CD1c-positive myeloid dendritic cell (primary cell): ENCODE measurements at regions not wholly inside any gene's neighbourhood (a gene's known extent, or its start where the extent isn't known, plus 50 kb on each side); places are given as distances from the start of the nearest gene placed in this dataset.
"Not testable (repeated sequence)": the region's sequence is repeated elsewhere in the genome, so short reads cannot be mapped to it uniquely, and the experiment has no call there.

Experiments used
- DNase-seq: peaks from one replicate; pipeline ENCODE4 v3.0.0-alpha.2; 2016; ENCODE audit errors: extremely low spot score

- DNase-seq, result no peak
These were observed 307.3 kb downstream of the RAPGEF2 start for GRCh38 chr4:159410076-159410777.

DNA sequence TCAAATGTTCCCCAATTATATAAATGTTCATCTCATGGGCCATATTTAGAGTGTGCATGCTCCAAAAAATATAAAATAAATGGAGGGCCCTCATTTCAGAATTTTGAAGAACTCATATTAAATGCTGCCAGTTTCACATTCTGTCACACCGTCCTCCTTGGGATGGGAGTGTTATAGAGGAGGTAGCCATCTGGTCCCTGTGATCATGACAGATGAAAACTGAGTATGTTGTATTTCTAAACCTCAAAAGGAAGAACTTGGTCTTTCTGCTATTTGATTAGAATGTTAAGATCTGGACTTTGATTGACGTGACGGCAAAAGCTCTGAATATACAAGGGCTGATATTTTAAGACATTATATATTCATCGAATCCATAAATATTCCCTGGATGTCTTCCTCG, 308.0 kb downstream of the RAPGEF2 start:
- no peak for DNase-seq

DNA sequence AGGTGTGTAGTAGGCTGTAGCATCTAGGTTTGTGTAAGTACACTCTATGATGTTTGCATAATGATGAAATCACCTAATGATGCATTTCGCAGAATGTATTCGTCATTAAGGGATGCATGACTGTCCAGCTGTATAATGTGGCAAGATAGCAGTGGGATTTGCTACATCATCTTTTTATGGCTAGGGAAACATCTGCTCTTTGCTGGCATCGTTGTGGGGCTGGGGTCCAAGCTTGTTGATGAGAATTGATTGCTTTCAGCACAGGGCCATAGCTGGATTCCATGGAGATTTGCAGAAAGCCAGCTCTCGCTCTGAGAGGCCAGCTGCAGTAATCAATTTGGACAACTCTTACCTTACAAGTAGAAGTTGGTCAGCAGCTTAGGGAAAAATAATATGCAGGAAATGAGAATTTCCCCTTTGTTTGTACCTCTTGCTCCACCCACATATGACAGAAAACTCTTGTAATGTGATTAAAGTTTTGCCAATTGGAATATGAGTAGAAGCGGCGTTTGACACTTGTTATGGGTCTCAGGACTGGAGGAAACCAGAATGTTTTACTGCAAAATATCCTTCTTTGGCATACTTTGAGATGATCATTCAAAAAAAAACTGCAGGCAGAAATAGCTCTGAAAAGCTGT, 310.5 kb downstream of the RAPGEF2 start:
- no peak for DNase-seq

DNA sequence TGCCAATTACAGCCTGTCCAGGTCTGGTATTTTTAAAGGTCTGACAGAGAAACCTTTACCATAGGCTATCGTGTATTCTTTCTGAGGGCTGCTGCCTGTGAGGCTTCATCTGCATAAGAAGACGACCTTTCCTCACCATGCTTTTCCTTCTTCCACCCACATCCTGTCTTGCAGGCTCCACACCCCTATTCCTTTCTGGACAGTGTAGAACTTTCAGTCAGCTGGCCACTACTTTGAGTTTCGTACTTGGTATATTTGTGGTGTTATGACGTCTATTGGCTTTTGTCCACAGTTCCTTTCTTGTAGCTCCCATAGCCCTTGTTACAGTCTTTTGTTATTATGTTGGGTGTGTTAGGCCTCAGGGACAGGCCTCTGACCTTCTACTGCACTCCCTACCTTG, 311.4 kb downstream of the RAPGEF2 start:
- DNase-seq, result no peak

GRCh38 chr4:159416073-159416472, 313.2 kb downstream of the RAPGEF2 start:
- no peak for DNase-seq

DNA sequence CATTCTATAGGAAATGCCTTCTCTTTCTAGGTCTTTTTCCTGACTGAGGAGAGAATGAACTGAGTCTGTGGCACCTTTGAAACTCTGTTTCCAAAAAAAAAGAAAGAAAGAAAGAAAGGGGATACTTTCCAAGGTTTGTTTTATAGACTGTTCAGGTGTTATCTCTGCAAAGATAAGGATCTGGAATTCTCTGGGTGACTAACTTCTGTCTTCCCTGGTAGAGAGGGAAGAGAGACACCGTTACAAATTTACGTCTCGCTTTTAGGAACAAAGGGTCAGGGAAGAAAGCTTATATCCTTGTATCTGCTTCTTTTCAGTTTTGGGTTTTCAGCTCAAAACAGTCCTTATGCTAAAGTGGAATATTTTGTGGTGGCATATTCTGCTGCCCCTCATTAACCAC, 314.1 kb downstream of the RAPGEF2 start:
- no peak for DNase-seq

DNA sequence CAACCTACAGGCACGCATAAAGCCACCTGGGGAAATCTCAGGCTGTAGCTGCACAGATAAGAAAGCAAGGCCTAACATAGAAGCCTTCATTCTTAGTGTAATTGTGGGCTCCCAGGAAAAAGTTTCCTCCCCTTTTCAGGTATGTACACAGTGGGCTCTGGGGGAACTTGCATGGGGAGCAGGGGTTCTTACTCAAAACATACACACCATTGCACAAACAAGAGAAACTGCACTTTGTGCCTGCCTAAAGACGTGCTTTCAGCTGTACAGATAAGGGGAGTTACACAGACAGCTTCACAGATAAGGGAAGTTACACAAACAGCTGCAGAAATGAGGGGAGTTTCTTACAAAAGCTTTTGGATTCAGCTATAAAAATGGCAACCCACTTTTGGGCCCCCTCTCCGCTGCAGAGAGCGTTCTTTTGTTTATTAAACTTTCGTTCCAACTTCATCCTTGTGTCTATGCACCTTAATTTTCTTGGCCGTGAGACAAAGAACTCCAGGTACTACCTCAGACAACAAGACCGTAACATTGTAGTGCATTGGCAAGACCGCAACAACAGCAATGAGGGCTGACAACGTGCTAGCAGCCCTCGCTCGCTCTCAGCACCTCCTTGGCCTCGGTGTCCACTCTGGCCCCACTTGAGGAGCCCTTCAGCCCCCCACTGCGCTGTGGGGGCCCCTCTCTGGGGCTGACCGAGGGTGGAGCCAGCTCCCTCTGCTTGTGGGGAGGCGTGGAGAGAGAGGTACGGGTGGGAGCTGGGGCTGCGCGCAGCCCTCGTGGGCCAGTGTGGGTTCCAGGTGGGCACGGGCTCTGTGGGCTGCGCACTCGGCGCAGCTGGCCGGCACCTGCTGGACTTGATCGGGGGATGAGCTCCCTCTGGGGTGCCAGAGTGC, 317.5 kb downstream of the RAPGEF2 start:
- no peak for DNase-seq

GRCh38 chr4:159421058-159421419, 318.2 kb downstream of the RAPGEF2 start:
- DNase-seq, result not testable (repeated sequence)

DNA sequence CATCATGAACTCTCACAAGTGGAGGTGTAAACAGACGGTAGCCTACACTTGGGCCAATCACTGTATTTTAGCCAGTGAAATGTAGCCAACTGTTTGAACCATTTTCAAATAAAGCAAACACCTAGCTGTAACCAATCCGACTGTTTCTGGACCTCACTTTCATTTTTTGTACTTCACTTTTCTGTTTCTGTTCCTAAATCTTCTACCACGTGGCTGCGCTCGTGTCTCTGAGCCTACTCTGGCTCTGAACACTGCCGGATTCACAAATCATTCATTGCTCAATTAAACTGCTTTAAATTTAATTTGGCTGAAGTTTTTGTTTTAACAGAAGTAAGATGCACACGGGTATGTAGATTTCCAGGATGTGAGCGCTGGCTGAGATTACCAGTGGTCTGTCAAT, 319.1 kb downstream of the RAPGEF2 start:
- peak; percentile 11 for DNase-seq

- DNase-seq, result no peak
These were observed 319.7 kb downstream of the RAPGEF2 start for GRCh38 chr4:159422626-159423025.

DNA sequence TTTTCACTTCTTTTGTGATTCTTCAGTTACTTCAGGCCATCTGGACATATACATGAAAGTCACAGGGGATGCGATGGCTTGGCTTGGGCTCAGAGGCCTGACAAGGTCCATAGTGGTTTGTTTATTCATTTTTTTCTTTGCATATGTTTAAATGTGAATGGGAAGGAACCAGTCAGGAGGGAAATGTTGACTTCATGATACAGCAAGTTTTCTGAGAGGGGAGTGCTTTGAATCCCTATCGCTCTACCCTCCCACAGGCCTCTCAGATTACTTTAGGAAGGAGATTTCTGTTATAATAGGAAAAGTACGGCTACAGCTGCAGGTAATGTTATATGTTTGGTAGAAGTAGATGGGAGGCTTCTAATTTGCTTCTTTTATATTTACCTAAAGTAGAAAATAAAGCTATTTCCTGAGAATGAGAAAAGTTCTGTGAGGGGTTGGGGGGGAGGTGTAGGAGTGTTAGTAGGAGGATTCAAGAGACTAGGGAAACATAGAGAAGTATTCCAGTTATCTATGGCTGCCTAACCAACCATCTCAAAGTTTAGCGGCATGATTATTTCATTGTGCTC, 322.9 kb downstream of the RAPGEF2 start:
- no peak for DNase-seq

- DNase-seq, result no peak
These were observed 325.4 kb downstream of the RAPGEF2 start for GRCh38 chr4:159428293-159428692.

GRCh38 chr4:159428975-159429692, 326.3 kb downstream of the RAPGEF2 start:
- DNase-seq, result no peak

DNA sequence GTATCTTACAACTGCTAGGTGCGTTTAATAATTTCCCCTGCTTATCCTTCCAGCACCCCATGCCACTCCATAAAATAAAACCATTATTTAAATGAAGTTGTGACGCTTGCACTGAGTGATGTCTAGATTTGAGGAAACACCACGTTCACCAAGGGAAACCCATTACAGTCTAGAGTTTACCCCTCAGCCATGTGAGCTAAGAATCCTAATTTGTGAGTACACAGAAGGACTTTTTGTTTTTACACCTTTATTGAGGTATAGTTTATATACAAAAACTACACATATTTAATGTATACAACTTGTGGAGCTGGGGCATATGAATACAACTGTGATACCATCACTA, 326.8 kb downstream of the RAPGEF2 start:
- no peak for DNase-seq

DNA sequence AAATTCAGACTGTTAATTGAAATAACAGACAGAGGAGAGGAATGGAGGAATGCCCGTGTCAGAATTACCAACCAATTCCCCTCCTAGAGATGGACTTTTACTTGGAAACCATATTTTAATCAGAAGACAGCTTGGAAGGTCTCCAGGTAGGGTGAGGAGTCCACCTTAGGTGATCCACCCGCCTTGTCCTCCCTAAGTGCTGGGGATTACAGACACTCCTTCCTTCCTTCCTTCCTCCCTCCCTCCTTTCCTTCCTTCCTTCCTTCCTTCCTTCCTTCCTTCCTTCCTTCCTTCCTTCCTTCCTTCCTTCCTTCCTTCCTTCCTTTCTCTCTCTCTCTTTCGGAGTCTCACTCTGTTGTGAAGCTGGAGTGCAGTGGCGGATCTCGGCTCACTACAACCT, 328.0 kb downstream of the RAPGEF2 start:
- DNase-seq, result no peak

DNA sequence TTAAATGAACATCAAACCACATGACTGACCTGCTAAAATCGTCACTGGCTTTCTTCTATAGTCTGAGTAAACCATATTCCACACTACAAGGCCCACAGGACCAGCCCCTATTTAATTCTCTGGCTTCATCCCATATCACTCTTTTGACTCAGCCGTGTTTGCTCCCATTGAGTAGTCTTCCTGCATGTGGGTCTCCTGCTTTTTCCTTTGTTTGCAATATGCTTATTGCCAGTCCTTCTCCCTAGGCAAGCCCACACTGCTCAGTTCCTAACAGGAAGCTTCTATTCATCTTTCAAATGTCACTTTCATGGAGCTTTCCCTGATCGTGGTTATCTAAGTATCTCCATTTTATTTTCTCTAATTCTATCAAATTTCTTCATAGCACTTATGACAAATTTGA, 329.6 kb downstream of the RAPGEF2 start:
- DNase-seq, result no peak

- no peak for DNase-seq
These were observed 330.5 kb downstream of the RAPGEF2 start for GRCh38 chr4:159433337-159433736.

- DNase-seq, result no peak
These were observed 331.4 kb downstream of the RAPGEF2 start for GRCh38 chr4:159434114-159434870.

DNA sequence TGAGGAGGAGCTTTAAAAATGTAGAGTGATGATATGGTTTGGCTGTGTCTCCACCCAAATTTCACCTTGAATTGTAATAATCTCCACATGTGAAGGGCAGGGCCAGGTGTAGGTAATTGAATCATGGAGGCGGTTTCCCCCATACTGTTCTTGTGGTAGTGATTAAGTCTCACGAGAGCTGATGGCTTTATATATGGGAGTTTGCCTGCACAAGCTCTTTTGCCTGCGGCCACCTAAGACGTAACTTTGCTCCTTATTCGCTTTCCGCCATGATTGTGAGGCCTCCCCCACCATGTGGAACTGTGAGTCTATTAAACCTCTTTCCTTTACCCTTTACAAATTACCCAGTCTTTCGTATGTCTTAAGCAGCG, 332.0 kb downstream of the RAPGEF2 start:
- no peak for DNase-seq

- DNase-seq, result no peak
These were observed 332.7 kb downstream of the RAPGEF2 start for GRCh38 chr4:159435561-159436023.

DNA sequence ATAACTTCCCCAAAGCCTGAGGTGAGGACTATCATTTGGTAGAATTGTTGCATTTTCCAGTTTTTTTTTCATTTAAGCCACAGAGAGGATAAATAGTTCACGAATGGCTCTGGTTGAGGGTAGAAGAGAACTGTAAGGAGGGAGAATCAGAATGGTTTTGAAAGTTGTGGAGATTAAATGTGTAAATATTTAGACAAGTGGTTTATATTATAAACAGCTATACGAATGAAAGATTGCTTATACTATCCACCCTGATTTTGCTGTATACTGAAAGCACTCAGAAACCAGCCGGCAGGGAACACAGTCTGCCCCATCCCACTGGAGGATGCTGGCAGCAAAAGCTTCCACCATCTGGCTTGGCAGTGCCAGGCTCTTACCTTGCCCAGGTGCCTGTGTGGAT, 341.1 kb downstream of the RAPGEF2 start:
- no peak for DNase-seq
